ENCODE measurements at regions not wholly inside any gene's neighbourhood (a gene's known extent, or its start where the extent isn't known, plus 50 kb on each side); places are given as distances from the start of the nearest gene placed in this dataset.

GRCh38 chr5:56342616-56343015, 109.5 kb upstream of the ANKRD55 start:
- TF ChIP-seq POLR2A (IDR thresholded peaks at IDR 0.05): no peak
- TF ChIP-seq CTCF (IDR thresholded peaks at IDR 0.05): no peak

Data from uterus (tissue), 2 donors.